Lung (tissue), 11 donors: ENCODE measurements at regions not wholly inside any gene's neighbourhood (a gene's known extent, or its start where the extent isn't known, plus 50 kb on each side); places are given as distances from the start of the nearest gene placed in this dataset.

ENCODE experiments used
- ATAC-seq: fragments of 200-7000 bp; cut with Tn5 transposase; one replicate; pipeline ENCODE4 v1.9.1; 2020; ENCODE audit warnings: moderate number of reproducible peaks; ENCODE audit not compliant: insufficient read depth, low FRiP score
- DNase-seq, 3 donors: peaks; one replicate each; pipeline ENCODE4 v3.0.0-alpha.2; 2013 to 2017
- H3K27ac ChIP-seq, 2 donors: one replicate each; pipeline ENCODE4 v1.5.1; 2013; ENCODE audit warnings: mild to moderate bottlenecking in 2 of 2, moderate library complexity in 2 of 2, control low read depth in 1 of 2, inconsistent platforms in 1 of 2, low read depth in 1 of 2, low read length in 1 of 2
- H3K27me3 ChIP-seq, 3 donors: one replicate each; pipeline ENCODE4 v1.5.1; 2013; ENCODE audit warnings: low read length in 2 of 3; ENCODE audit not compliant: control insufficient read depth in 3 of 3, insufficient read depth in 3 of 3
- H3K36me3 ChIP-seq, 4 donors: one replicate each; pipeline ENCODE4 v1.5.1; 2013; ENCODE audit warnings: low read length in 4 of 4, mild to moderate bottlenecking in 1 of 4, moderate library complexity in 1 of 4; ENCODE audit not compliant: control insufficient read depth in 4 of 4, insufficient read depth in 4 of 4
- H3K4me1 ChIP-seq, 5 donors: one replicate each; pipeline ENCODE4 v1.5.1; 2013; ENCODE audit warnings: low read length in 5 of 5, mild to moderate bottlenecking in 2 of 5, moderate library complexity in 1 of 5; ENCODE audit not compliant: control insufficient read depth in 5 of 5, insufficient read depth in 5 of 5
- H3K4me3 ChIP-seq: one replicate; pipeline ENCODE4 v1.5.1; 2013; ENCODE audit warnings: mild to moderate bottlenecking, control low read depth, moderate library complexity
- H3K9ac ChIP-seq, 2 donors: one replicate each; pipeline ENCODE4 v1.5.1; 2013; ENCODE audit warnings: low read length in 2 of 2, control low read depth in 1 of 2; ENCODE audit not compliant: insufficient read depth in 1 of 2
- H3K9me3 ChIP-seq, 4 donors: one replicate each; pipeline ENCODE4 v1.5.1; 2013; ENCODE audit warnings: low read length in 3 of 4, mild to moderate bottlenecking in 1 of 4, moderate library complexity in 1 of 4; ENCODE audit not compliant: control insufficient read depth in 4 of 4, insufficient read depth in 3 of 4
- WGBS, 2 donors: extraction: QIAGEN DNeasy Blood & Tissue Kit; methylation state at CpG; one replicate each; pipeline ENCODE4 v1.1.7; 2013; 5-methylcytosine and 5-hydroxymethylcytosine counted together
- TF ChIP-seq, protein P1 (sequence below): IDR thresholded peaks from 2 replicates; pipeline ENCODE4 v1.5.1; 2012; ENCODE audit warnings: mild to moderate bottlenecking; ENCODE audit errors: control extremely low read depth, extremely low read depth
- donor health status: control.
- donor health status: control.
- donor health status: Bipolar disorder and iron deficiency.
- donor health status: healthy.
- donor health status: DM: yes; HTN: yes; CAD: no.

DNA sequence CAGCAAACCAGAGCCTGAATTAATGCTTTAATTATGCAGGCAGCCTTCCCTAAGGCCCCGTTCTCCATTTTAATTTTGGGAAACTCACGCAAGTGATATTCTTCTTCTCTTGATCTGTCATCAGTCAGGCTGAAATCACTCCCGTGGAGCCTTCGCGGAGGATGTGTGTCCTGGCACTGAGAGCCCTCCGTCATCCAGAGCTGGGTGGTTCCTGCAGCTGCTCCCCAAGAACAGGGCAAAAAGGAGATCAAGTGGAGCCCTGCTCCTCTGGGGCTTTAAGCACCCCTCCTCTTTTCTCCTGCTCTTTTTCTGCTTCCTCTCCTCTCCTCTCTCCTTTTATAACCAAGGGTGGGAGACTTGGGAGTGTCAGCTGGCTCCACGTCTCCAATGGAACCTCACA lies 133.2 kb upstream of the CACNA1E start:
- no peak overlapping the region for H3K27ac ChIP-seq
- H3K9me3 ChIP-seq = peaks cover 0 to 4% (median 2%) of the 10 kb centered on the region in 4 donors
- ATAC-seq = no peak
- H3K27me3 ChIP-seq = no peaks in the 10 kb centered on the region
- no peaks in the 10 kb centered on the region for H3K36me3 ChIP-seq
- TF ChIP-seq, protein P1, sequence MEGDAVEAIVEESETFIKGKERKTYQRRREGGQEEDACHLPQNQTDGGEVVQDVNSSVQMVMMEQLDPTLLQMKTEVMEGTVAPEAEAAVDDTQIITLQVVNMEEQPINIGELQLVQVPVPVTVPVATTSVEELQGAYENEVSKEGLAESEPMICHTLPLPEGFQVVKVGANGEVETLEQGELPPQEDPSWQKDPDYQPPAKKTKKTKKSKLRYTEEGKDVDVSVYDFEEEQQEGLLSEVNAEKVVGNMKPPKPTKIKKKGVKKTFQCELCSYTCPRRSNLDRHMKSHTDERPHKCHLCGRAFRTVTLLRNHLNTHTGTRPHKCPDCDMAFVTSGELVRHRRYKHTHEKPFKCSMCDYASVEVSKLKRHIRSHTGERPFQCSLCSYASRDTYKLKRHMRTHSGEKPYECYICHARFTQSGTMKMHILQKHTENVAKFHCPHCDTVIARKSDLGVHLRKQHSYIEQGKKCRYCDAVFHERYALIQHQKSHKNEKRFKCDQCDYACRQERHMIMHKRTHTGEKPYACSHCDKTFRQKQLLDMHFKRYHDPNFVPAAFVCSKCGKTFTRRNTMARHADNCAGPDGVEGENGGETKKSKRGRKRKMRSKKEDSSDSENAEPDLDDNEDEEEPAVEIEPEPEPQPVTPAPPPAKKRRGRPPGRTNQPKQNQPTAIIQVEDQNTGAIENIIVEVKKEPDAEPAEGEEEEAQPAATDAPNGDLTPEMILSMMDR = no peak
- no peak overlapping the region for H3K4me3 ChIP-seq
- H3K9ac ChIP-seq = no peak overlapping the region
- no peaks in the 10 kb centered on the region for H3K4me1 ChIP-seq
- 88 to 90% methylated on average over 7 of the region's 7 CpGs for WGBS, 2 donors
- no peak for DNase-seq

DNA sequence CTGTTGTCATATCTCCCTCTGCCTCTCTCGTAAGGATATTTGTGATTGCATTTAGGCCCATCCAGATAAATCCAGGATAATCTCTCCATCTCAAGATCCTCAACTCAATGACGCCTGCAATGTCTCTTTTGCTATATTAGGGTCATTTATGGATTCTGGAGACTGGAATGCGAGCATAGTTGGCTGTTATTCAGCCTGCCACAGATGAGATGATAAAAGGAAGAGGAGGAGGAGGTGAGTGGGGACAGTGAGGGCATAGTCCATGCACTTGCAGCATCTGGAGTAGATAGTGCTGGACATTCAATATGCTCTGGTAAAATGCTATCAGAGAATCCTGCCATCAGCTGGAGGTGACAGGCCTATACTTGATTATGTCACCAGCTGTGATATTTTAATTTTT lies 131.6 kb upstream of the CACNA1E start:
- no peak overlapping the region for H3K27ac ChIP-seq
- H3K36me3 ChIP-seq = no peaks in the 10 kb centered on the region
- no peaks in the 10 kb centered on the region for H3K27me3 ChIP-seq
- TF ChIP-seq, protein P1 = no peak
- H3K4me3 ChIP-seq = no peak overlapping the region
- peaks cover 0 to 5% (median 0%) of the 10 kb centered on the region in 5 donors for H3K4me1 ChIP-seq
- WGBS, 2 donors = 91% methylated on average over 3 of the region's 3 CpGs
- DNase-seq = no peak
- peaks cover 0 to 4% (median 2%) of the 10 kb centered on the region in 4 donors for H3K9me3 ChIP-seq
- no peak for ATAC-seq
- H3K9ac ChIP-seq = no peak overlapping the region

DNA sequence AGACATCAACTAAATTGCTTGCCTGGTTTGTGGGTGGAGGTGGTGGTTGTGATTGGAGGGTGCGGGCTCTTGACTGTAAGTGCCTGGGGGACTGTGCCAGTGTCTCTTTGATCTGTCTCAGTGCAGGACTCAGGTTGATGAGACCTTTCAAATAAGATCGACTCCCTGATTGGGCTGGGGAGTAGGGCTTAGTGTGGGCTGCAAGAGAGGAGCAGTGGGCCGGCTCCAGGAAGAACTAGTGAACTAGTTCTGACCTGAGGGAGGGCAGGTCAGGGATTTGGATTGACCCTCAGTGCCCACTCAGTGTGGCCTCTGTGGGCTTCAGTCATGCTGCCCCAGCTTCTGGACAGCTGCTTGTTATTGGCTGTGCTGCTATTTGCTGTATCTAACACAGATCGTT lies 130.6 kb upstream of the CACNA1E start:
- DNase-seq (no peak), ATAC-seq (no peak)
- Histone ChIP-seq H3K36me3 (no peaks in the 10 kb centered on the region), H3K9ac (no peak overlapping the region), H3K4me1 (peaks cover 0 to 5% (median 0%) of the 10 kb centered on the region in 5 donors), H3K27ac (no peak overlapping the region), H3K4me3 (no peak overlapping the region), H3K27me3 (no peaks in the 10 kb centered on the region), H3K9me3 (peaks cover 0 to 4% (median 2%) of the 10 kb centered on the region in 4 donors)
- WGBS, 2 donors = 86 to 93% methylated on average over 4 of the region's 4 CpGs
- TF ChIP-seq, protein P1 = no peak

DNA sequence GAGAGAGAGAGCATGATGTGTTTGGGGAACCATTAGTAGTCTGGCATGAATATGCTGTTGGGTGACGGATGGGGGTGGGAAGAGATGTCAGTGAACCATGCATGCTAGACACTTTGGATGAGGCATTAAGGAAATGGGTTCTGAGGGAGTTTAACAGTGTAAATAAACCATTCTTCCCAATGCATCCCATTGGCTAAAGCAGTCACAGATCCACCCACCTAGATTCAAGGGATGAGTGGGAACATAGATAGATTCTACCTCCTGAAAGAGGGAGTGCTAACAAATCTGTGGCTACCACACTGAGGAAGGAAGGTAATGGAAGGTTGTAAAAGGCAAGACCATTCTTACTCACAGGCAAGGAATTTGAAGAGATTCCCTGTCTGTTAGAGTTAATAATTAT lies 129.8 kb upstream of the CACNA1E start:
- Histone ChIP-seq H3K4me3 (no peak overlapping the region), H3K27ac (no peak overlapping the region), H3K9me3 (peaks cover 0 to 4% (median 2%) of the 10 kb centered on the region in 4 donors), H3K4me1 (peaks cover 0 to 5% (median 0%) of the 10 kb centered on the region in 5 donors), H3K36me3 (no peaks in the 10 kb centered on the region), H3K27me3 (no peaks in the 10 kb centered on the region), H3K9ac (no peak overlapping the region)
- TF ChIP-seq, protein P1 = no peak
- ATAC-seq (no peak), DNase-seq (no peak)
- WGBS, 2 donors = 71 to 90% methylated on average over 1 of the region's 1 CpG
